Urinary bladder (tissue), 3 donors: ENCODE measurements at regions not wholly inside any gene's neighbourhood (a gene's known extent, or its start where the extent isn't known, plus 50 kb on each side); places are given as distances from the start of the nearest gene placed in this dataset.

ENCODE experiments used
- DNase-seq: peaks from one replicate; pipeline ENCODE4 v3.0.0-alpha.2; 2015; ENCODE audit errors: extremely low spot score
- H3K27ac ChIP-seq: one replicate; pipeline ENCODE4 v1.5.1; 2013; ENCODE audit warnings: low read depth, mild to moderate bottlenecking, moderate library complexity
- H3K36me3 ChIP-seq: one replicate; pipeline ENCODE4 v1.6.1; 2013; ENCODE audit warnings: mild to moderate bottlenecking, moderate library complexity; ENCODE audit not compliant: insufficient read depth
- H3K4me1 ChIP-seq: one replicate; pipeline ENCODE4 v1.6.1; 2013; ENCODE audit warnings: mild to moderate bottlenecking, moderate library complexity; ENCODE audit not compliant: insufficient read depth
- H3K4me3 ChIP-seq: one replicate; pipeline ENCODE4 v1.5.1; 2013; ENCODE audit warnings: low read depth, low read length
- WGBS: extraction: QIAGEN DNeasy Blood & Tissue Kit; methylation state at CpG from one replicate; pipeline ENCODE4 v1.1.7; 2013; 5-methylcytosine and 5-hydroxymethylcytosine counted together
- donor health status: healthy with polysubstance abuse.
- donor health status: healthy.

GRCh38 chr6:153623496-153623895 is 415.5 kb upstream of the OPRM1 start:
- Histone ChIP-seq H3K27ac (no peak overlapping the region), H3K4me1 (no peaks in the 10 kb centered on the region), H3K4me3 (no peak overlapping the region), H3K36me3 (no peaks in the 10 kb centered on the region)
- DNase-seq, result no peak
- WGBS, result 84% methylated on average over 2 of the region's 2 CpGs

- Histone ChIP-seq H3K4me1 (no peaks in the 10 kb centered on the region), H3K27ac (no peak overlapping the region), H3K4me3 (no peak overlapping the region), H3K36me3 (no peaks in the 10 kb centered on the region)
- 95% methylated on average over 2 of the region's 2 CpGs for WGBS
- no peak for DNase-seq
Observed at GRCh38 chr6:153621491-153621890, 417.5 kb upstream of the OPRM1 start.

DNA sequence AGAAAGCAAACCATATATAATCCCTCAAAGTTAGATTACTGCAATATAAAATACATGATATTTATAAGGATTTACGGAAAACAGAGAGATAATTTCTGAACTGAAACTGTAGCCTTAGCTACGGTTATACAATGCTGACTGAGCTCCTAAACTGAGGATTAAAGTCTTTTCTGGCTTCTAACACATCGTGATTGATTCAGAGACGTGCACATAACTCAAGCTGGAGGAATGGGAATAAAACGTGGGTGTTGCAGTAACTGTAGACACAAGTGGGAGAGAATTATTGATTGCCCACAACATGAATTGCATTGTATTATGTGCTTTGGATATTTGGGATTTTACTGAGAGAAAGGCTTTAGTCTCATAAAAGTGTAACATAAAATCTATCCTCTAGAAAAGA is 418.0 kb upstream of the OPRM1 start:
- H3K27ac ChIP-seq, result no peak overlapping the region
- WGBS, result 34% methylated on average over 5 of the region's 5 CpGs
- DNase-seq, result no peak
- no peaks in the 10 kb centered on the region for H3K36me3 ChIP-seq
- no peak overlapping the region for H3K4me3 ChIP-seq
- no peaks in the 10 kb centered on the region for H3K4me1 ChIP-seq

DNA sequence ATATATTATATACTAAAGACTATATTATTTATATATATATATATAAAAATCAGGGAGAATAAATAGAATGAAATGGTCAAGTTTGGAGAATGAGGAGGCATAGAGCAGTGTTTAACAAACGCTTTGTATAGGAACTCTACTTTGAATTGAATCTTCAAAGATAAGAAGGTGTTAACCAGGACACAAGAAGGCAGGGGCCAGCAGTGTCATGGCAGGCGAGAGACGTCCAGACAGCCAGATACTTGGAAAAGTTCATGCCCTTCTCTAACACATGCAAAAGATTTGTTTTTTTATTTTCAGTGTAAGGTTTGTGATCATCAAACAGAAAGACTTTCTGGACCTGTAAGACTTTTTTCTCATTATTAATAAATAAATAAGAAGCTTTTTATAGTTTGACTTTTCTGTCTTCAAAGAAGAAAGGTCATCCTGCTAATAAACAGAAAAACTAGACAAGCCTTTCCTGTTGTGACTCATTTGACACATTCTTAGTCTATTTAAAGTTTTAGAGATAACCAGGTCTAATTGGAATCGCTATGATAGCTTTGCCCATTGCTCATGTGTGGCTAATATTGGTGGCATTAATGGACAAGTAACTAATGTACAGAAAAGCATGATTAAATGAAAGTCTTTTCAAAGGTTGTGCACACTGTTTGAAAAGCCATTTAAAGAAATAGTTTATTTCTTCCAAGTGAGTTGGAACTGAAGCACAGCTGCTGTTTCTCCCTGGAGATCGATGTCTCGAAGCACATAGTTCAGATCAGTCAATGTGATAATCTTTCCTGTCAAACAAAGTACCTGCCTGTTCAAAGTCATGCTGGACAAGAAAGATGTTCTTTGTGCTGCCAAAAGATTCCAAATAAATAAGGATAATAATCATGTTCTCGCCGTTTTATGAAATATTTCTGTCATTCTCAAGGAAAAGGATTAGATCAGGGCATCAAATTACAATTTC is 420.4 kb upstream of the OPRM1 start:
- Histone ChIP-seq H3K4me1 (no peaks in the 10 kb centered on the region), H3K4me3 (no peak overlapping the region), H3K36me3 (no peaks in the 10 kb centered on the region), H3K27ac (no peak overlapping the region)
- no peak for DNase-seq
- WGBS, result 32% methylated on average over 8 of the region's 8 CpGs

DNA sequence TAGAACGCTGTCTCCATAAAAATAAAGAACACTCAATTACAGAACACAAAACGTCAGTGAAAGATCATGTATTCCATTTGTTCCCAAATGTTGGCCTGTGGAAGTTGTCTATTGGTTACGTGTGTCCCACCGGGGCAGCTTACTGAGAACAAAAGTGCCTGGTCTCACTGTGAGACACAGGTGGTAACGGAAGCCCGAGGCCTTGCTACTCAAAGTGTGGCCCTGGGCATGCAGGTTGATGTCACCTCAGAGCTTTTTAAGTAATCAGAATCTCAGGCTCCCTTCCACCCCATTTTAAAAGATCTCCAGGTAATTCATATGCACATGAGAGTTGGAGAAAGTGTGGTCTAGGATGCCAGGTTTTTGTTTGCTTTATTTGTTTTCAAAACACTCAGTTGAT is 422.5 kb upstream of the OPRM1 start:
- Histone ChIP-seq H3K4me1 (no peaks in the 10 kb centered on the region), H3K36me3 (no peaks in the 10 kb centered on the region), H3K27ac (no peak overlapping the region), H3K4me3 (no peak overlapping the region)
- 68% methylated on average over 6 of the region's 6 CpGs for WGBS
- no peak for DNase-seq

- no peak overlapping the region for H3K4me3 ChIP-seq
- no peaks in the 10 kb centered on the region for H3K4me1 ChIP-seq
- DNase-seq, result no peak
- no peaks in the 10 kb centered on the region for H3K36me3 ChIP-seq
- H3K27ac ChIP-seq, result no peak overlapping the region
Observed at GRCh38 chr6:153613719-153614455, 425.2 kb upstream of the OPRM1 start.

- WGBS, result 49% methylated on average over 2 of the region's 2 CpGs
- no peak for DNase-seq
- Histone ChIP-seq H3K36me3 (no peaks in the 10 kb centered on the region), H3K4me1 (no peaks in the 10 kb centered on the region), H3K27ac (no peak overlapping the region), H3K4me3 (no peak overlapping the region)
Observed at GRCh38 chr6:153602401-153602800, 436.6 kb upstream of the OPRM1 start.

GRCh38 chr6:153599901-153600300 is 439.1 kb upstream of the OPRM1 start:
- H3K4me3 ChIP-seq, result no peak overlapping the region
- H3K4me1 ChIP-seq, result no peaks in the 10 kb centered on the region
- DNase-seq, result no peak
- WGBS, result 30% methylated on average over 1 of the region's 1 CpG
- H3K36me3 ChIP-seq, result no peaks in the 10 kb centered on the region
- H3K27ac ChIP-seq, result no peak overlapping the region

GRCh38 chr6:153595903-153596302 is 443.1 kb upstream of the OPRM1 start:
- Histone ChIP-seq H3K27ac (no peak overlapping the region), H3K4me1 (no peaks in the 10 kb centered on the region), H3K4me3 (no peak overlapping the region), H3K36me3 (no peaks in the 10 kb centered on the region)
- no peak for DNase-seq
- WGBS, result 83% methylated on average over 2 of the region's 2 CpGs

- H3K4me1 ChIP-seq, result no peaks in the 10 kb centered on the region
- H3K4me3 ChIP-seq, result no peak overlapping the region
- H3K36me3 ChIP-seq, result no peaks in the 10 kb centered on the region
- H3K27ac ChIP-seq, result no peak overlapping the region
- DNase-seq, result no peak
- WGBS, result 0% methylated on average over 1 of the region's 1 CpG
Observed at GRCh38 chr6:153594871-153595270, 444.2 kb upstream of the OPRM1 start.

DNA sequence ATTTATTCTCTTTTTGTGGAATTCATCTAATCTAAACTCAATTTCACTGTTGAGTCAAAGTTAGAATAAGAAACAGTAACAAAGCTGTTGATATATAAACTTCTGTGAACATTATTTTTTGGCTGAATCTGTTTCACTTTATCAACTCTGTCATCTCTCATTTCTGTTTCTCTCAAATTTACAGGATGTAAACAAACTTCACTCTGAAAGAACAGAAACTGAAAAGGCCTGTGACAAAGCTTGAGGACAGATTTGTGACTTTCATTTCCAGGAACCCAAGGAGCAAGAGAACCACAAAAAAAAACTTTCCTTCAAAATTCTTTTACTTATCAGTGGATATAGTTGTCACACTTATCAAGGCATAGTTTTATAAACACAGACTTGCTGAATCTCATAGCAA is 447.9 kb upstream of the OPRM1 start:
- no peaks in the 10 kb centered on the region for H3K4me1 ChIP-seq
- no peak for DNase-seq
- no peak overlapping the region for H3K4me3 ChIP-seq
- H3K27ac ChIP-seq, result no peak overlapping the region
- H3K36me3 ChIP-seq, result no peaks in the 10 kb centered on the region

GRCh38 chr6:153590411-153590810 is 448.6 kb upstream of the OPRM1 start:
- Histone ChIP-seq H3K36me3 (no peaks in the 10 kb centered on the region), H3K27ac (no peak overlapping the region), H3K4me3 (no peak overlapping the region), H3K4me1 (no peaks in the 10 kb centered on the region)
- no peak for DNase-seq

GRCh38 chr6:153588330-153588729 is 450.7 kb upstream of the OPRM1 start:
- Histone ChIP-seq H3K27ac (no peak overlapping the region), H3K4me3 (no peak overlapping the region), H3K4me1 (no peaks in the 10 kb centered on the region), H3K36me3 (no peaks in the 10 kb centered on the region)
- DNase-seq, result no peak
- 86% methylated on average over 3 of the region's 3 CpGs for WGBS

DNA sequence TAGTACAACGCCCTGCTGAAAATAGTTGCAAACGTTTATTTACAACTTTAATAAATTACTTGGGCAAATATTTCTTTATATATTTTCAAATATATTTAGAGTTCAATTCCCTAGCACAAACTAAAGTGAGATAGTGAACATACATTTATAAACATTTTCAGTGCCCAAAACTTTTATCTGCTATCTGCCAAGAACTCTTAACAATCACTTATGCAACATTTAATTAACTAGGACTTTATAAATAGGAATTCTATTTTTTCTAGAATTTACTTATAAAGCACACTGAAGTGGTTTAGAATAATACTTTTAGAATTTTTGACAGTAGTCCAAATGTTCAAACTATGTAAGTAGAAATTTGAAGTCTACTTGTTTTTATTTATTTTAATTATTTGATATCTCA is 452.6 kb upstream of the RGS17 start:
- 56% methylated on average over 2 of the region's 2 CpGs for WGBS
- Histone ChIP-seq H3K4me1 (no peaks in the 10 kb centered on the region), H3K36me3 (no peaks in the 10 kb centered on the region), H3K27ac (no peak overlapping the region), H3K4me3 (no peak overlapping the region)
- DNase-seq, result no peak
